T-helper 17 cell (primary cell): ENCODE measurements at regions not wholly inside any gene's neighbourhood (a gene's known extent, or its start where the extent isn't known, plus 50 kb on each side); places are given as distances from the start of the nearest gene placed in this dataset.
A peak's percentile ranks its signal among the peaks of the same experiment; 100 is the strongest.

Experiments used
- ATAC-seq: fragments of 150-1000 bp; cut with Tn5 transposase; 2 replicates; pipeline ENCODE4 v1.10.0; 2021; ENCODE audit warnings: mild to moderate bottlenecking, moderate library complexity
- DNase-seq, 3 donors: peaks; one replicate each; pipeline versions ENCODE4 v3.0.0 to v3.0.0-alpha.2; 2020 to 2021
- H3K9me3 ChIP-seq: one replicate; pipeline ENCODE4 v1.7.0; 2013; ENCODE audit warnings: low read length, mild to moderate bottlenecking; ENCODE audit not compliant: control insufficient read depth, poor library complexity, severe bottlenecking
- H3K27ac Mint-ChIP-seq: one replicate; pipeline ENCODE4 v1.8.0; 2022; ENCODE audit warnings: mild to moderate bottlenecking, moderate library complexity, mixed read lengths
- H3K27me3 Mint-ChIP-seq: one replicate; pipeline ENCODE4 v1.8.0; 2022; ENCODE audit warnings: mixed read lengths
- H3K36me3 Mint-ChIP-seq: one replicate; pipeline ENCODE4 v1.8.0; 2022; ENCODE audit warnings: low read depth, mixed read lengths
- H3K4me1 Mint-ChIP-seq: one replicate; pipeline ENCODE4 v1.8.0; 2022; ENCODE audit warnings: mild to moderate bottlenecking, mixed read lengths
- H3K4me3 Mint-ChIP-seq: one replicate; pipeline ENCODE4 v1.8.0; 2022; ENCODE audit warnings: mild to moderate bottlenecking, moderate library complexity, mixed read lengths

DNA sequence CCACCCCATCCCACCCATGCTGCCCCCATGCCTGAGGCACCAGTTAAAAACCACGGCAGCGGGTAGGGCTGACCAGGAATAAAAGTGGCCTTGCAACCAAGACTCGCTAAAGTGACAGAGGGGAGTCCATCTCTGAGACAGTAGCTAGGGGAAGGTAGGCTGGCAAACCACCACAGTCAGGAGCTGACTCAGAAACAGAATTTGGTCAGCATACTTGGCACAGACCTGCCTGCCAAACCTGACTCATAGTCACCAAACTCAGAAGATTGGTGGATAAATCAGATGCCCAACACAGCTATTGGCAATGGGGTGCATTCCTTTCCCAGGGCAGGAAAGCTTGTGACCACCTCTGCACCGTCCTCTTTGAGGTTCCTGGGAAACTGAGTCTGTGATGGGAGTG, 193.8 kb downstream of the BCOR start:
- H3K4me1 Mint-ChIP-seq: peaks cover 5% of the 10 kb centered on the region
- H3K27ac Mint-ChIP-seq: no peak overlapping the region
- DNase-seq (no peak), ATAC-seq (no peak)
- no peaks in the 10 kb centered on the region for H3K9me3 ChIP-seq
- H3K36me3 Mint-ChIP-seq: no peaks in the 10 kb centered on the region
- H3K27me3 Mint-ChIP-seq: no peaks in the 10 kb centered on the region
- no peak overlapping the region for H3K4me3 Mint-ChIP-seq

GRCh38 chrX:39904816-39905537, 192.8 kb downstream of the BCOR start:
- H3K27ac Mint-ChIP-seq: no peak overlapping the region

GRCh38 chrX:39905538-39905891, 192.2 kb downstream of the BCOR start:
- no peak overlapping the region for H3K27ac Mint-ChIP-seq
- H3K27me3 Mint-ChIP-seq: no peaks in the 10 kb centered on the region
- DNase-seq (no peak), ATAC-seq (no peak)
- H3K9me3 ChIP-seq: no peaks in the 10 kb centered on the region
- H3K4me3 Mint-ChIP-seq: no peak overlapping the region
- no peaks in the 10 kb centered on the region for H3K36me3 Mint-ChIP-seq
- H3K4me1 Mint-ChIP-seq: peaks cover 5% of the 10 kb centered on the region

More at GRCh38 chrX:39904816-39905537, 192.8 kb downstream of the BCOR start:
- DNase-seq (no peak), ATAC-seq (no peak)
- Mint-ChIP-seq H3K4me3 (no peak overlapping the region), H3K4me1 (peaks cover 5% of the 10 kb centered on the region), H3K36me3 (no peaks in the 10 kb centered on the region), H3K27me3 (no peaks in the 10 kb centered on the region)
- H3K9me3 ChIP-seq: no peaks in the 10 kb centered on the region

GRCh38 chrX:39905946-39906345, 191.8 kb downstream of the BCOR start:
- DNase-seq (no peak), ATAC-seq (no peak)
- H3K9me3 ChIP-seq: no peaks in the 10 kb centered on the region
- H3K4me1 Mint-ChIP-seq: peaks cover 5% of the 10 kb centered on the region
- no peaks in the 10 kb centered on the region for H3K27me3 Mint-ChIP-seq
- no peak overlapping the region for H3K4me3 Mint-ChIP-seq
- no peaks in the 10 kb centered on the region for H3K36me3 Mint-ChIP-seq
- no peak overlapping the region for H3K27ac Mint-ChIP-seq

DNA sequence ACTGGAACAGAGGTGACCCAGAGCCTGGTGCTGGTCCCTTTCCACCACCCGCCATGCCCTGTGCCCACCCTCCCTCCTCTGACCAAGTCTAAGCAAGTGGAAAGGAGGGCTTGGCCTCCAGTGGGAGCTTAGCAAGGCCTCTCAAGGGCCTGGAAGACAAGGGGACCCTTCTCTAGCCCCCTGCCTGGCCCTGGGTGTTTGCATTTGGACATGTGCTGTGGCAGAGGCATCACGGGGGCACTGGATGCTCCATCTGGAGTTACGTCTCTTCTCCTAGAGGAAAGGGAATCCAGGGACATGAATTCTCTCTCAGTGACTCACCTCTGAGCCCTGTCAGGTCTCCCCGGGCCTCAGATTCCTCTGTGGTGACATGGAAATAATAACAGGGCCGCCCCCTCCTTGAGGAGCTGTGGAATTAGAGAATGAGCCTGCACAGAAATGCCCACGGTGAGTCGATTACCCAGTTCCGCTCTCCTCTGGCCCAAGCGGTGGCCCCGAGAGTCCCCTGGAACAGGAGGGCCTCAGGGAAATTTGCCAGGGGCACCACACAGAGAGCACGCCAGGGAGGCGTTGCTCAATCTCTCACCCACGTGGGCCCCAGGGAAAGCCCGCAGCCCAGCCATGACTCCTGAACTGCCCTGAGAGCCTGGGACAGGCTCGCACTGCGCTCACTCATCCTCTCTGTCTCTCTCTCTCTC, 189.6 kb downstream of the BCOR start:
- Mint-ChIP-seq H3K27me3 (no peaks in the 10 kb centered on the region), H3K27ac (peak overlapping the region; percentile 37), H3K4me3 (no peak overlapping the region), H3K36me3 (no peaks in the 10 kb centered on the region), H3K4me1 (peaks cover 5% of the 10 kb centered on the region)
- ATAC-seq (no peak), DNase-seq (no peak)
- no peaks in the 10 kb centered on the region for H3K9me3 ChIP-seq

- no peaks in the 10 kb centered on the region for H3K9me3 ChIP-seq
- ATAC-seq: no peak
- Mint-ChIP-seq H3K36me3 (no peaks in the 10 kb centered on the region), H3K27ac (no peak overlapping the region), H3K4me3 (no peak overlapping the region), H3K27me3 (no peaks in the 10 kb centered on the region), H3K4me1 (peaks cover 3% of the 10 kb centered on the region)
- no peak for DNase-seq
Measured at GRCh38 chrX:39909996-39910395, 187.8 kb downstream of the BCOR start.

DNA sequence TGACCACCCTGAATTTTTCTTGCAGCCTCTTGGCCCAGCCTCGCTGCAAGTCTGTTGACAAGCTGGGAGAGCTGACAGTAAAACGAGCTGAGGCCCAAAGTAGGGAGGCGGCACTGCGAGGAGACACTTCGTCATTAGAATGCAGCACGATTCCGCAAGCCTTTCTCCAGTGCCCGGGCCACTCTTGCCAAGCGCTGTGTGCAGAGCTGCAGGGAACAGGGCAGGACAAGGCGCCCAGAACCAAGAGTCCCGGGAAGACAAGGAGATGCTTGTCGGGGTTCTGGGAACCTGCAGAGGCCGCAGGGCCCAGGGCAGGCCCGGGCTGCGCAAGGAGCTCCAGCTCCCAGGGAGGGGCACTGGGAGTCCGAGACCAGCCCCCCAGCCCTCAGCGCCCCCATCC, 187.1 kb downstream of the BCOR start:
- H3K9me3 ChIP-seq: no peaks in the 10 kb centered on the region
- ATAC-seq (no peak), DNase-seq (no peak)
- no peak overlapping the region for H3K27ac Mint-ChIP-seq
- no peaks in the 10 kb centered on the region for H3K36me3 Mint-ChIP-seq
- H3K4me1 Mint-ChIP-seq: peaks cover 3% of the 10 kb centered on the region
- H3K27me3 Mint-ChIP-seq: no peaks in the 10 kb centered on the region
- H3K4me3 Mint-ChIP-seq: no peak overlapping the region

DNA sequence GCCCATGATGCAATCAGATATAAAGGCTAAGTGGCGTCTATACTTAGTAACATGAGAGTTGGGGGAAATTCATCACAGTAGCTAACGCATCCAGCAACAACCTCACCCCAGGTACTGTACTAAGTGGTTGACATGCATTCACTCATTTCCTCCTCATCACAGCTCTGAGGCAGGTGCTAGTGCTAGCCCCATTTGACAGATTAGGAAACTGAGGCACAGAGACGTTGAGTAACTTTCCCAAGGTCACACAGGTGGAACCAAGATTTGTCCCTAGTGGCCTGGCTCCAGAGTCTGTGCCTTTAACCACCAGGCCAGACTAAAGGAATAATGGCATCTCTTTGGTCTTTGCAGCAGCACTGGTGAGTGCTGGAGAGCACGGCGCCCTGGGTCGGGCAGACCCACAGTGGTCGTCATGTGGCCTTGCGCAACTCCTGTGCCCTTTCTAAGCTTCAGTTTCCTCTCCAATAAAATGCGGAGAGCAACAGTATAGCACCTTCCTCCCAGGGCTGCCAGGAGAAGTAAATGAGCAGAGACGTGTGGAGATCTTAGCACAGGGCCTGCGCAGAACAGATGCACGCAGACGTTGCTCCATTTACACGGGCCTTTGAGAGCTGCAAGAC, 186.4 kb downstream of the BCOR start:
- H3K4me1 Mint-ChIP-seq: peaks cover 3% of the 10 kb centered on the region
- no peaks in the 10 kb centered on the region for H3K27me3 Mint-ChIP-seq
- H3K27ac Mint-ChIP-seq: no peak overlapping the region
- no peak overlapping the region for H3K4me3 Mint-ChIP-seq
- H3K36me3 Mint-ChIP-seq: no peaks in the 10 kb centered on the region
- DNase-seq: no peak
- H3K9me3 ChIP-seq: no peaks in the 10 kb centered on the region
- ATAC-seq: no peak

DNA sequence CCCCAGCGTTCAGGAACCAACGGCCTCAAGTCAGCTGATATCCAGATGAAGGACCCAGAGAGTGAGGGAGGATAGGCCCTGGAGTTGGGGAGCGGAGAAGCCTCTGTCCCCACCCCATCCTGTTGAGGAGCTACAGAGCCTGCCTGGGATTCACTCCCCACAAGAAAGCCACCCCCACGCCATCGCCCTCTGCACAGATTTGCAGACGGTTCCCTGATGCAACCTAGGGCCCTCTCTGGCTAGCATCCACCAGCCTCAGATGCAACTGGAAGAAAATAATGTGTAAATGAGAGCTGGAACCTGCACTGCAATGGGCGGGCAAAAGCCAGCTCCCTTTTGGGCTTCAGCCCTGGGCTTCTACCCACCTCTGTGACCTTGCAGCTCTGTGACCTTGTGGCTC, 185.6 kb downstream of the BCOR start:
- H3K4me3 Mint-ChIP-seq: no peak overlapping the region
- H3K27ac Mint-ChIP-seq: no peak overlapping the region
- DNase-seq (no peak), ATAC-seq (no peak)
- no peaks in the 10 kb centered on the region for H3K36me3 Mint-ChIP-seq
- no peaks in the 10 kb centered on the region for H3K27me3 Mint-ChIP-seq
- H3K9me3 ChIP-seq: no peaks in the 10 kb centered on the region
- H3K4me1 Mint-ChIP-seq: peaks cover 3% of the 10 kb centered on the region

GRCh38 chrX:39915081-39915480, 182.7 kb downstream of the BCOR start:
- DNase-seq: no peak
- H3K36me3 Mint-ChIP-seq: no peaks in the 10 kb centered on the region
- no peaks in the 10 kb centered on the region for H3K4me1 Mint-ChIP-seq
- no peaks in the 10 kb centered on the region for H3K27me3 Mint-ChIP-seq
- no peaks in the 10 kb centered on the region for H3K9me3 ChIP-seq
- H3K27ac Mint-ChIP-seq: no peak overlapping the region
- no peak overlapping the region for H3K4me3 Mint-ChIP-seq
- ATAC-seq: no peak

DNA sequence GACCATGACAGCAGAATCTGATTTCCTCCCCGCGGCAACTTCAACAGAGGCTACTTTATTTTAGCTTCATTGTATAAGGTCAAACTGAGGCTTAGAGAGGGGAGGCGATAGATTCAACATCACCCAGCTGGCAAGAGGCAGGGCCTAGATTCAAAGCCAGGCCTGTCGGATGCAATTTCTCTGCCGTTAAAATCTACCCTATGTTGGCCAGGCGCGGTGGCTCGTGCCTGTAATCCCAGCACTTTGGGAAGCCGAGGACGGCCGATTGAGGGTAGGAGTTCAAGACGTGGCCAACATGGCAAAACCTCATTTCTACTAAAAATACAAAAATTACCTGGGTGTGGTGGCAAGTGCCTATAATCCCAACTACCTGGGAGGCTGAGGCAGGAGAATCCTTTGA, 182.2 kb downstream of the BCOR start:
- DNase-seq (no peak), ATAC-seq (no peak)
- Mint-ChIP-seq H3K36me3 (no peaks in the 10 kb centered on the region), H3K4me3 (no peak overlapping the region), H3K4me1 (no peaks in the 10 kb centered on the region), H3K27me3 (no peaks in the 10 kb centered on the region), H3K27ac (no peak overlapping the region)
- H3K9me3 ChIP-seq: no peaks in the 10 kb centered on the region

DNA sequence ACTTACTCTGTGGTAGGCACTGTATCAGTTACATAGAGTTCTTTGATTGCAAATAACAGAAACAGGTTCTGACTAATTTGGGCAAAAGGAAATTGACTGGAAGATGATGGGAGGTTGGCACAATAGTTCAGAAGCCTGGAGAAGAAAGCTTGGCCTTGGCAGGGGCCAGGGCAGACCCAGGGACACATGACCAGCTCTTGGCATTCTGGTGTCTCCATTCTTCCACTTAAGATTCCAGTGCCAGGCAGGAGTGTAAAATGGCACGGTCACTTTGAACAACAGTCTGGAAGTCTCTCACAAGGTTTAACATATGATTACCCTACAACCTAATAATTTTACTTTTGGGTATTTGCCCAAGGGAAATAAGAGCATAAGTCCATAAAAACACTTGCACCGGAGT, 175.9 kb downstream of the BCOR start:
- DNase-seq (no peak), ATAC-seq (no peak)
- no peaks in the 10 kb centered on the region for H3K36me3 Mint-ChIP-seq
- no peak overlapping the region for H3K27ac Mint-ChIP-seq
- no peak overlapping the region for H3K4me3 Mint-ChIP-seq
- H3K27me3 Mint-ChIP-seq: no peaks in the 10 kb centered on the region
- H3K4me1 Mint-ChIP-seq: no peaks in the 10 kb centered on the region
- H3K9me3 ChIP-seq: no peaks in the 10 kb centered on the region

- no peaks in the 10 kb centered on the region for H3K27me3 Mint-ChIP-seq
Measured at GRCh38 chrX:39922488-39922887, 175.3 kb downstream of the BCOR start.

GRCh38 chrX:39922926-39923325, 174.8 kb downstream of the BCOR start:
- no peaks in the 10 kb centered on the region for H3K36me3 Mint-ChIP-seq

More at GRCh38 chrX:39922488-39922887, 175.3 kb downstream of the BCOR start:
- Mint-ChIP-seq H3K4me3 (no peak overlapping the region), H3K4me1 (no peaks in the 10 kb centered on the region), H3K27ac (no peak overlapping the region), H3K36me3 (no peaks in the 10 kb centered on the region)
- DNase-seq (no peak), ATAC-seq (no peak)
- no peaks in the 10 kb centered on the region for H3K9me3 ChIP-seq

More at GRCh38 chrX:39922926-39923325, 174.8 kb downstream of the BCOR start:
- H3K9me3 ChIP-seq: no peaks in the 10 kb centered on the region
- Mint-ChIP-seq H3K27ac (no peak overlapping the region), H3K27me3 (no peaks in the 10 kb centered on the region), H3K4me1 (no peaks in the 10 kb centered on the region), H3K4me3 (no peak overlapping the region)
- ATAC-seq (no peak), DNase-seq (no peak)
